ENCODE measurements at regions not wholly inside any gene's neighbourhood (a gene's known extent, or its start where the extent isn't known, plus 50 kb on each side); places are given as distances from the start of the nearest gene placed in this dataset.

GRCh38 chr10:49448924-49449323 is 53.0 kb upstream of the DRGX start:
- TF ChIP-seq MYC (IDR thresholded peaks at IDR 0.05; ENCODE audit: low read depth, low read length) = no peak
- no peak for TF ChIP-seq CTCF (IDR thresholded peaks at IDR 0.05; ENCODE audit: low read depth, low read length)

Measured in NB4 (cell line).